Sigmoid colon (tissue), 6 donors: ENCODE measurements at regions not wholly inside any gene's neighbourhood (a gene's known extent, or its start where the extent isn't known, plus 50 kb on each side); places are given as distances from the start of the nearest gene placed in this dataset.

Source experiments
- DNase-seq: peaks from one replicate; pipeline ENCODE4 v3.0.0-alpha.2; 2019
- H3K27ac ChIP-seq, 4 donors: fragments of 200-600 bp; sonication (generic); one replicate each; pipeline ENCODE4 v1.5.1; 2016 to 2019; ENCODE audit warnings: mild to moderate bottlenecking in 1 of 4
- H3K27me3 ChIP-seq, 3 donors: fragments of 200-600 bp; sonication (generic); one replicate each; pipeline ENCODE4 v1.5.1; 2019; ENCODE audit warnings: mild to moderate bottlenecking in 1 of 3
- H3K36me3 ChIP-seq, 4 donors: fragments of 200-600 bp; sonication (generic); one replicate each; pipeline ENCODE4 v1.5.1; 2016 to 2019
- H3K4me1 ChIP-seq, 4 donors: fragments of 200-600 bp; sonication (generic); one replicate each; pipeline ENCODE4 v1.5.1; 2017 to 2019
- H3K4me3 ChIP-seq, 4 donors: fragments of 200-600 bp; sonication (generic); one replicate each; pipeline ENCODE4 v1.5.1; 2017 to 2019; ENCODE audit warnings: mild to moderate bottlenecking in 2 of 4, moderate library complexity in 1 of 4
- H3K9me3 ChIP-seq, 4 donors: fragments of 200-600 bp in 3 of 4; sonication (generic) in 3 of 4; one replicate each; pipeline versions ENCODE4 v1.5.1 to v1.6.1; 2013 to 2019
- CTCF ChIP-seq, 4 experiments: fragments of 450-650 bp in 3 of 4; fragments of 200-600 bp in 1 of 4; IDR thresholded peaks; one replicate each; pipeline ENCODE4 v1.5.1; 2016 to 2019; ENCODE audit warnings: antibody characterized with exemption in 4 of 4, mild to moderate bottlenecking in 3 of 4, moderate library complexity in 2 of 4
- EP300 ChIP-seq, 4 donors: sonication (generic); formaldehyde crosslinking; IDR thresholded peaks; one replicate each; pipeline ENCODE4 v1.6.1; 2017; ENCODE audit warnings: antibody characterized with exemption in 4 of 4
- POLR2A ChIP-seq, 2 donors: fragments of 450-650 bp; IDR thresholded peaks; one replicate each; pipeline ENCODE4 v1.6.1; 2016; ENCODE audit warnings: antibody characterized with exemption in 2 of 2, mild to moderate bottlenecking in 2 of 2, moderate library complexity in 2 of 2
- POLR2AphosphoS5 ChIP-seq, 4 donors: sonication (generic); formaldehyde crosslinking; IDR thresholded peaks; one replicate each; pipeline ENCODE4 v1.6.1; 2017; ENCODE audit warnings: antibody characterized with exemption in 4 of 4
- WGBS, 2 donors: extraction: QIAGEN DNeasy Blood & Tissue Kit; methylation state at CpG; one replicate each; pipeline ENCODE4 v1.1.7; 2013; 5-methylcytosine and 5-hydroxymethylcytosine counted together
- intact Hi-C: fragments of 100-400 bp; cut with DNase I; formaldehyde crosslinking; loops from one replicate; pipeline ENCODE4 v1.15.1; 2023
- donor health status: healthy with polysubstance abuse.
- donor health status: healthy.

- no peak for TF ChIP-seq POLR2AphosphoS5 (IDR thresholded peaks at IDR 0.05)
- no peak for TF ChIP-seq EP300 (IDR thresholded peaks at IDR 0.05)
- TF ChIP-seq POLR2A (IDR thresholded peaks at IDR 0.05): no peak
- TF ChIP-seq CTCF (IDR thresholded peaks at IDR 0.05): no peak
- no peaks in the 10 kb centered on the region for H3K9me3 ChIP-seq
- no peaks in the 10 kb centered on the region for H3K27me3 ChIP-seq
- H3K4me3 ChIP-seq: peak overlapping the region in 1 of 4 donors; percentile 6
- intact Hi-C loops: loop anchor here (5.0 kb wide), 1 partner anchor 42 kb away; no protein-coding TSS in a partner anchor
- H3K4me1 ChIP-seq: peaks cover 0 to 66% (median 52%) of the 10 kb centered on the region in 4 donors
- H3K27ac ChIP-seq: peak overlapping the region; percentile 62 to 90 (median 80)
- no peaks in the 10 kb centered on the region for H3K36me3 ChIP-seq
- no peak for DNase-seq
- WGBS, 2 donors: 75 to 80% methylated on average over 5 of the region's 5 CpGs
Observed at GRCh38 chr3:64354956-64355355, 129.7 kb upstream of the PRICKLE2 start.

- DNase-seq: no peak
- peak overlapping the region; percentile 62 to 90 (median 80) for H3K27ac ChIP-seq
Observed at GRCh38 chr3:64354221-64354620, 129.0 kb upstream of the PRICKLE2 start.

GRCh38 chr3:64353226-64353625, 128.0 kb upstream of the PRICKLE2 start:
- intact Hi-C loops: loop anchor here (5.0 kb wide), 1 partner anchor 44 kb away; no protein-coding TSS in a partner anchor
- no peaks in the 10 kb centered on the region for H3K36me3 ChIP-seq
- H3K27ac ChIP-seq: peak overlapping the region; percentile 70 to 90 (median 80)
- H3K27me3 ChIP-seq: no peaks in the 10 kb centered on the region
- H3K9me3 ChIP-seq: no peaks in the 10 kb centered on the region
- H3K4me3 ChIP-seq: no peak overlapping the region
- peak in 1 of 4 donors; percentile 42 for TF ChIP-seq POLR2AphosphoS5 (IDR thresholded peaks at IDR 0.05)
- TF ChIP-seq CTCF (IDR thresholded peaks at IDR 0.05): no peak
- H3K4me1 ChIP-seq: peaks cover 0 to 76% (median 62%) of the 10 kb centered on the region in 4 donors
- no peak for DNase-seq
- 67 to 75% methylated on average over 6 of the region's 6 CpGs for WGBS, 2 donors

More at GRCh38 chr3:64354221-64354620, 129.0 kb upstream of the PRICKLE2 start:
- H3K9me3 ChIP-seq: no peaks in the 10 kb centered on the region
- no peak overlapping the region for H3K4me3 ChIP-seq
- H3K4me1 ChIP-seq: peaks cover 0 to 71% (median 57%) of the 10 kb centered on the region in 4 donors
- TF ChIP-seq POLR2A (IDR thresholded peaks at IDR 0.05) (no peak), POLR2AphosphoS5 (IDR thresholded peaks at IDR 0.05) (no peak), EP300 (IDR thresholded peaks at IDR 0.05) (no peak), CTCF (IDR thresholded peaks at IDR 0.05) (no peak)
- intact Hi-C loops: loop anchor here (5.0 kb wide), 1 partner anchor 43 kb away; no protein-coding TSS in a partner anchor
- WGBS, 2 donors: 83 to 88% methylated on average over 5 of the region's 5 CpGs
- H3K36me3 ChIP-seq: no peaks in the 10 kb centered on the region
- H3K27me3 ChIP-seq: no peaks in the 10 kb centered on the region

GRCh38 chr3:64352639-64352992, 127.3 kb upstream of the PRICKLE2 start:
- peak overlapping the region; percentile 70 to 90 (median 80) for H3K27ac ChIP-seq
- TF ChIP-seq CTCF (IDR thresholded peaks at IDR 0.05): no peak
- TF ChIP-seq POLR2AphosphoS5 (IDR thresholded peaks at IDR 0.05): peak in 2 of 4 donors; percentile 17 to 35

More at GRCh38 chr3:64352639-64352992, 127.3 kb upstream of the PRICKLE2 start:
- Histone ChIP-seq H3K4me3 (no peak overlapping the region), H3K27me3 (no peaks in the 10 kb centered on the region), H3K4me1 (peaks cover 0 to 78% (median 62%) of the 10 kb centered on the region in 4 donors), H3K9me3 (no peaks in the 10 kb centered on the region), H3K36me3 (no peaks in the 10 kb centered on the region)
- no peak for DNase-seq
- intact Hi-C loops: loop anchor here (5.0 kb wide), 1 partner anchor 45 kb away; no protein-coding TSS in a partner anchor
- WGBS, 2 donors: 71 to 76% methylated on average over 1 of the region's 1 CpG
